Activated gamma-delta T cell treated with anti-CD3 and anti-CD28 coated beads, Interleukin-2, amount 50 U/mL, for 16 hours (primary cell): ENCODE measurements at regions not wholly inside any gene's neighbourhood (a gene's known extent, or its start where the extent isn't known, plus 50 kb on each side); places are given as distances from the start of the nearest gene placed in this dataset.

Source experiments
- DNase-seq: peaks from one replicate; pipeline ENCODE4 v3.0.0-alpha.2; 2020; ENCODE audit warnings: low read depth

GRCh38 chr2:236499691-236500578 lies 69.7 kb upstream of the ACKR3 start:
- no peak for DNase-seq

GRCh38 chr2:236501026-236501425 lies 68.6 kb upstream of the ACKR3 start:
- no peak for DNase-seq

- no peak for DNase-seq
These were observed 68.1 kb upstream of the ACKR3 start for GRCh38 chr2:236501531-236501930.

- no peak for DNase-seq
These were observed 66.5 kb upstream of the ACKR3 start for GRCh38 chr2:236503100-236503499.

GRCh38 chr2:236503583-236503982 lies 66.0 kb upstream of the ACKR3 start:
- no peak for DNase-seq

GRCh38 chr2:236505041-236505440 lies 64.6 kb upstream of the ACKR3 start:
- DNase-seq = no peak

- DNase-seq = no peak
These were observed 64.0 kb upstream of the ACKR3 start for GRCh38 chr2:236505648-236506047.

- DNase-seq = peak; percentile 47
These were observed 62.1 kb upstream of the ACKR3 start for GRCh38 chr2:236507393-236508085.

GRCh38 chr2:236508466-236508865 lies 61.2 kb upstream of the ACKR3 start:
- no peak for DNase-seq

GRCh38 chr2:236510034-236510433 lies 59.6 kb upstream of the ACKR3 start:
- DNase-seq = no peak

- DNase-seq = no peak
These were observed 58.4 kb upstream of the ACKR3 start for GRCh38 chr2:236511266-236511665.

GRCh38 chr2:236512267-236512666 lies 57.4 kb upstream of the ACKR3 start:
- no peak for DNase-seq

GRCh38 chr2:236512902-236513435 lies 56.7 kb upstream of the ACKR3 start:
- DNase-seq = peak; percentile 56

- DNase-seq = no peak
These were observed 55.7 kb upstream of the ACKR3 start for GRCh38 chr2:236513956-236514355.

- no peak for DNase-seq
These were observed 52.9 kb upstream of the ACKR3 start for GRCh38 chr2:236516708-236517107.

GRCh38 chr2:236517251-236518031 lies 52.2 kb upstream of the ACKR3 start:
- no peak for DNase-seq
